IMR-90 (cell line): ENCODE measurements at regions not wholly inside any gene's neighbourhood (a gene's known extent, or its start where the extent isn't known, plus 50 kb on each side); places are given as distances from the start of the nearest gene placed in this dataset.

ENCODE experiments used
- ATAC-seq: fragments of 200-7000 bp; cut with Tn5 transposase; 2 replicates; pipeline ENCODE4 v1.9.1; 2020; ENCODE audit warnings: low read depth, mild to moderate bottlenecking, moderate library complexity
- BruUV-seq: library from RNA; stranded (reverse); fragments of 400-500 nt; replicated peaks from 2 replicates; lab custom pipeline; 2021; lab: Mats Ljungman, UMichigan
- CTCF ChIA-PET: fragments of 300-600 bp; formaldehyde crosslinking; extraction: SDS; loops from one replicate; lab custom pipeline; 2021; ENCODE audit warnings: antibody characterized with exemption; lab: Yijun Ruan, JAX
- POLR2A ChIA-PET: fragments of 300-600 bp; sonication (Branson Sonifier 250); formaldehyde crosslinking; loops from one replicate; lab custom pipeline; 2022; ENCODE audit warnings: antibody characterized with exemption; ENCODE audit not compliant: unreplicated experiment; lab: Charles Lee
- DNase-seq: peaks from one replicate; pipeline ENCODE4 v3.0.0; 2013
- H2AFZ ChIP-seq: replicated peaks from 2 replicates; pipeline ENCODE3; 2013; ENCODE audit warnings: low read length, mild to moderate bottlenecking; ENCODE audit not compliant: poor library complexity
- H2AK5ac ChIP-seq: 2 replicates; pipeline ENCODE4 v1.6.1; 2013; ENCODE audit warnings: low read depth, low read length, inconsistent platforms
- H2AK9ac ChIP-seq: replicated peaks from 2 replicates; pipeline ENCODE3; 2013; ENCODE audit warnings: mild to moderate bottlenecking, low read depth, low read length, moderate library complexity; ENCODE audit not compliant: poor library complexity
- H2BK120ac ChIP-seq: 2 replicates; pipeline ENCODE4 v1.6.1; 2013; ENCODE audit warnings: low read depth, low read length, inconsistent platforms
- H2BK15ac ChIP-seq: 3 replicates; pipeline ENCODE4 v1.6.1; 2013; ENCODE audit warnings: low read depth, low read length, inconsistent platforms
- H2BK20ac ChIP-seq: 2 replicates; pipeline ENCODE4 v1.6.1; 2013; ENCODE audit warnings: low read depth, mild to moderate bottlenecking, inconsistent platforms, low read length, moderate library complexity
- H2BK5ac ChIP-seq: 2 replicates; pipeline ENCODE4 v1.6.1; 2013; ENCODE audit warnings: mild to moderate bottlenecking, low read depth, low read length, inconsistent platforms; ENCODE audit not compliant: poor library complexity, severe bottlenecking
- H3K14ac ChIP-seq: replicated peaks from 2 replicates; pipeline ENCODE4 v1.6.1; 2013; ENCODE audit warnings: low read depth, low read length, inconsistent platforms
- H3K18ac ChIP-seq: 2 replicates; pipeline ENCODE4 v1.6.1; 2013; ENCODE audit warnings: low read depth, low read length, control low read depth
- H3K23ac ChIP-seq: 2 replicates; pipeline ENCODE4 v1.6.1; 2013; ENCODE audit warnings: low read depth, low read length, inconsistent platforms
- H3K27ac ChIP-seq: 2 replicates; pipeline ENCODE4 v1.5.1; 2013; ENCODE audit warnings: mild to moderate bottlenecking, control low read depth, low read length; ENCODE audit not compliant: insufficient read depth
- H3K27me3 ChIP-seq: 2 replicates; pipeline ENCODE4 v1.6.1; 2013; ENCODE audit warnings: low read length; ENCODE audit not compliant: control insufficient read depth, insufficient read depth
- H3K36me3 ChIP-seq: 2 replicates; pipeline ENCODE4 v1.6.1; 2013; ENCODE audit warnings: low read length, mixed read lengths; ENCODE audit not compliant: control insufficient read depth, insufficient read depth
- H3K4ac ChIP-seq: 2 replicates; pipeline ENCODE4 v1.6.1; 2013; ENCODE audit warnings: low read depth, low read length, inconsistent platforms
- H3K4me1 ChIP-seq: 2 replicates; pipeline ENCODE4 v1.6.1; 2013; ENCODE audit warnings: low read length, mixed read lengths; ENCODE audit not compliant: control insufficient read depth, insufficient read depth
- H3K4me2 ChIP-seq: 2 replicates; pipeline ENCODE4 v1.6.1; 2013; ENCODE audit warnings: low read depth, mild to moderate bottlenecking, control low read depth, low read length, moderate library complexity
- H3K4me3 ChIP-seq: 2 replicates; pipeline ENCODE4 v1.5.1; 2013; ENCODE audit warnings: low read depth, mild to moderate bottlenecking, control low read depth, low read length, moderate library complexity; ENCODE audit not compliant: insufficient read depth
- H3K56ac ChIP-seq: 2 replicates; pipeline ENCODE4 v1.6.1; 2013; ENCODE audit warnings: low read length, inconsistent platforms; ENCODE audit not compliant: insufficient read depth; ENCODE audit errors: extremely low read depth
- H3K79me1 ChIP-seq, 2 experiments: 2 replicates each; pipeline ENCODE4 v1.6.1; 2013; ENCODE audit warnings: low read length in 2 of 2, inconsistent platforms in 1 of 2, low read depth in 1 of 2
- H3K9ac ChIP-seq: 2 replicates; pipeline ENCODE4 v1.6.1; 2013; ENCODE audit warnings: low read depth, low read length, control low read depth
- H3K9me1 ChIP-seq: 2 replicates; pipeline ENCODE4 v1.6.1; 2013; ENCODE audit warnings: low read length, inconsistent platforms; ENCODE audit not compliant: insufficient read depth
- H3K9me3 ChIP-seq: 2 replicates; pipeline ENCODE4 v1.6.1; 2013; ENCODE audit warnings: low read length; ENCODE audit not compliant: control insufficient read depth, insufficient read depth
- H4K20me1 ChIP-seq: 2 replicates; pipeline ENCODE4 v1.6.1; 2013; ENCODE audit warnings: low read length, inconsistent platforms; ENCODE audit not compliant: insufficient read depth
- H4K5ac ChIP-seq: 2 replicates; pipeline ENCODE4 v1.6.1; 2013; ENCODE audit warnings: mild to moderate bottlenecking, low read depth, low read length, control low read depth
- H4K8ac ChIP-seq, 2 experiments: 2 replicates each; pipeline ENCODE4 v1.6.1; 2013; ENCODE audit warnings: low read depth in 2 of 2, low read length in 2 of 2, control low read depth in 1 of 2, inconsistent platforms in 1 of 2
- H4K91ac ChIP-seq: 2 replicates; pipeline ENCODE4 v1.6.1; 2013; ENCODE audit warnings: low read depth, low read length, inconsistent platforms; ENCODE audit not compliant: insufficient read depth
- BHLHE40 ChIP-seq: fragments of 150-350 bp; IDR thresholded peaks from 2 replicates; pipeline ENCODE4 v1.6.1; 2016; ENCODE audit warnings: mild to moderate bottlenecking, low read depth, low read length
- CEBPB ChIP-seq: IDR thresholded peaks from 2 replicates; pipeline ENCODE4 v1.6.1; 2012; ENCODE audit warnings: low read depth, low read length, improper control_type of control experiment
- CHD1 ChIP-seq: IDR thresholded peaks from 2 replicates; pipeline ENCODE4 v1.6.1; 2012; ENCODE audit warnings: low read depth, low read length, improper control_type of control experiment
- ELK1 ChIP-seq: fragments of 150-350 bp; IDR thresholded peaks from 2 replicates; pipeline ENCODE4 v1.6.1; 2016; ENCODE audit warnings: low read depth, mild to moderate bottlenecking, low read length, moderate library complexity, borderline replicate concordance
- FOS ChIP-seq: fragments of 150-350 bp; IDR thresholded peaks from 2 replicates; pipeline ENCODE4 v1.6.1; 2016; ENCODE audit warnings: low read depth, low read length
- MAFK ChIP-seq: IDR thresholded peaks from 2 replicates; pipeline ENCODE4 v1.6.1; 2012; ENCODE audit warnings: low read depth, low read length, improper control_type of control experiment
- MAZ ChIP-seq: IDR thresholded peaks from 2 replicates; pipeline ENCODE4 v1.6.1; 2012; ENCODE audit warnings: low read depth, mild to moderate bottlenecking, low read length, improper control_type of control experiment, moderate library complexity, borderline replicate concordance
- MXI1 ChIP-seq: IDR thresholded peaks from 2 replicates; pipeline ENCODE4 v1.6.1; 2012; ENCODE audit warnings: low read depth, mild to moderate bottlenecking, low read length, moderate library complexity, borderline replicate concordance
- NFE2L2 ChIP-seq: fragments of 150-350 bp; IDR thresholded peaks from 2 replicates; pipeline ENCODE4 v1.6.1; 2016; ENCODE audit warnings: low read depth, mild to moderate bottlenecking, low read length
- POLR2A ChIP-seq: IDR thresholded peaks from 2 replicates; pipeline ENCODE4 v1.6.1; 2012; ENCODE audit warnings: mild to moderate bottlenecking, low read depth, low read length
- RAD21 ChIP-seq: IDR thresholded peaks from 2 replicates; pipeline ENCODE4 v1.6.1; 2012; ENCODE audit warnings: low read length, improper control_type of control experiment
- RCOR1 ChIP-seq: IDR thresholded peaks from 2 replicates; pipeline ENCODE4 v1.6.1; 2012; ENCODE audit warnings: mild to moderate bottlenecking, low read length, improper control_type of control experiment; ENCODE audit not compliant: insufficient replicate concordance
- RFX5 ChIP-seq: IDR thresholded peaks from 2 replicates; pipeline ENCODE4 v1.8.0; 2012; ENCODE audit warnings: low read depth, mild to moderate bottlenecking, low read length, moderate library complexity
- SMC3 ChIP-seq: fragments of 150-350 bp; IDR thresholded peaks from 2 replicates; pipeline ENCODE4 v1.6.1; 2016; ENCODE audit warnings: low read depth, mild to moderate bottlenecking, antibody characterized with exemption, low read length, moderate library complexity
- USF2 ChIP-seq: fragments of 150-350 bp; IDR thresholded peaks from 2 replicates; pipeline ENCODE4 v1.6.1; 2017; ENCODE audit warnings: mild to moderate bottlenecking, antibody characterized with exemption, low read length, low read depth
- WGBS, 2 experiments: methylation state at CpG; one replicate each; pipeline versions ENCODE4 v1.1.5 to v1.1.7; 2013; ENCODE audit warnings: missing lambda C conversion rate in 2 of 2; ENCODE audit not compliant: insufficient read length in 1 of 2; ENCODE audit errors: extremely low coverage in 2 of 2; 5-methylcytosine and 5-hydroxymethylcytosine counted together
- dilution Hi-C: fragments of 300-500 bp; cut with HindIII; formaldehyde crosslinking; loops from one replicate; pipeline ENCODE4 v1.14.3; 2018; ENCODE audit warnings: low sequenced_read_pairs; ENCODE audit not compliant: unreplicated experiment
- in situ Hi-C: fragments of 300-500 bp; cut with MboI; formaldehyde crosslinking; loops from 3 replicates; pipeline ENCODE4 v1.14.3; 2019; ENCODE audit warnings: low sequenced_read_pairs, inconsistent platforms, mixed read lengths
- intact Hi-C: fragments of 100-400 bp; cut with micrococcal nuclease; formaldehyde crosslinking; loops from 2 replicates; pipeline ENCODE4 v1.10.0; 2022

GRCh38 chr10:78755063-78755701 lies 313.6 kb upstream of the ZMIZ1 start (continued):
- TF ChIP-seq MXI1: no peak

- Histone ChIP-seq H2BK20ac (peak overlapping the region; percentile 45), H3K9me3 (no peaks in the 10 kb centered on the region), H2AK5ac (peak overlapping the region; percentile 94), H3K4ac (peak overlapping the region; percentile 51), H3K79me1 (no peaks in the 10 kb centered on the region), H3K56ac (no peak overlapping the region), H3K18ac (peak overlapping the region; percentile 61; the same call in 1 of the 2 replicates), H4K20me1 (peaks cover 4% of the 10 kb centered on the region; the same call in 1 of the 2 replicates), H3K14ac (peak overlapping the region; percentile 28; the same call in 1 of the 2 replicates), H4K5ac (no peak overlapping the region), H3K9ac (no peak overlapping the region), H3K27ac (no peak overlapping the region), H3K9me1 (peaks cover 16% of the 10 kb centered on the region), H2BK120ac (peak overlapping the region; percentile 67), H4K91ac (peak overlapping the region; percentile 65), H2BK15ac (peak overlapping the region; percentile 94), H3K4me3 (no peak overlapping the region), H2AK9ac (peak overlapping the region; percentile 49), H2BK5ac (no peak overlapping the region), H3K27me3 (no peaks in the 10 kb centered on the region), H3K4me2 (no peak overlapping the region), H3K36me3 (no peaks in the 10 kb centered on the region), H3K23ac (no peak overlapping the region), H4K8ac (peak overlapping the region in 1 of 2 experiments; percentile 65; a peak in 2 of 4 replicates), H3K4me1 (peaks cover 26% of the 10 kb centered on the region), H2AFZ (no peak overlapping the region)
- DNase-seq (no peak), ATAC-seq (no peak)
- no TSS peak for BruUV-seq
- intact Hi-C loops: loop anchor here (5.0 to 10.0 kb wide), 2 partner anchors 311 to 711 kb away; partner anchors contain the start of gene ZMIZ1
- CTCF ChIA-PET: no interaction called here
- no CpG with 5 or more reads among the region's 3 CpGs for WGBS, 2 experiments
- POLR2A ChIA-PET: no interaction called here
- in situ Hi-C loops: no loop called here
- dilution Hi-C loops: no loop called here
- TF ChIP-seq ELK1: no peak
- no peak for TF ChIP-seq CEBPB
- TF ChIP-seq RAD21: no peak
- TF ChIP-seq BHLHE40: no peak
- no peak for TF ChIP-seq SMC3
- TF ChIP-seq NFE2L2: no peak
- TF ChIP-seq RCOR1: no peak
- TF ChIP-seq CHD1: no peak
- no peak for TF ChIP-seq POLR2A
- no peak for TF ChIP-seq USF2
- no peak for TF ChIP-seq MAZ
- no peak for TF ChIP-seq MAFK
- no peak for TF ChIP-seq RFX5
- TF ChIP-seq FOS: no peak
- TF ChIP-seq MXI1: no peak
Observed at GRCh38 chr10:78755877-78756455, 312.8 kb upstream of the ZMIZ1 start.
